OCI-LY3 (cell line): ENCODE measurements at regions not wholly inside any gene's neighbourhood (a gene's known extent, or its start where the extent isn't known, plus 50 kb on each side); places are given as distances from the start of the nearest gene placed in this dataset.

ENCODE experiments used
- EZH2phosphoT487 ChIP-seq: fragments of 200-600 bp; shearing (Covaris generic); IDR thresholded peaks from 2 replicates; pipeline ENCODE4 v1.6.1; 2018; ENCODE audit warnings: antibody characterized with exemption, mixed run types, low read depth
- TF ChIP-seq, protein P1 (sequence below): fragments of 200-600, 300-600 bp; sonication (generic); IDR thresholded peaks from 2 replicates; pipeline ENCODE4 v1.5.1; 2014; ENCODE audit warnings: antibody characterized with exemption, low read length, low read depth

GRCh38 chr5:12269164-12269563, 364.9 kb upstream of the CTNND2 start:
- TF ChIP-seq, protein P1, sequence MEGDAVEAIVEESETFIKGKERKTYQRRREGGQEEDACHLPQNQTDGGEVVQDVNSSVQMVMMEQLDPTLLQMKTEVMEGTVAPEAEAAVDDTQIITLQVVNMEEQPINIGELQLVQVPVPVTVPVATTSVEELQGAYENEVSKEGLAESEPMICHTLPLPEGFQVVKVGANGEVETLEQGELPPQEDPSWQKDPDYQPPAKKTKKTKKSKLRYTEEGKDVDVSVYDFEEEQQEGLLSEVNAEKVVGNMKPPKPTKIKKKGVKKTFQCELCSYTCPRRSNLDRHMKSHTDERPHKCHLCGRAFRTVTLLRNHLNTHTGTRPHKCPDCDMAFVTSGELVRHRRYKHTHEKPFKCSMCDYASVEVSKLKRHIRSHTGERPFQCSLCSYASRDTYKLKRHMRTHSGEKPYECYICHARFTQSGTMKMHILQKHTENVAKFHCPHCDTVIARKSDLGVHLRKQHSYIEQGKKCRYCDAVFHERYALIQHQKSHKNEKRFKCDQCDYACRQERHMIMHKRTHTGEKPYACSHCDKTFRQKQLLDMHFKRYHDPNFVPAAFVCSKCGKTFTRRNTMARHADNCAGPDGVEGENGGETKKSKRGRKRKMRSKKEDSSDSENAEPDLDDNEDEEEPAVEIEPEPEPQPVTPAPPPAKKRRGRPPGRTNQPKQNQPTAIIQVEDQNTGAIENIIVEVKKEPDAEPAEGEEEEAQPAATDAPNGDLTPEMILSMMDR, result no peak
- no peak for TF ChIP-seq EZH2phosphoT487
